ENCODE measurements at regions not wholly inside any gene's neighbourhood (a gene's known extent, or its start where the extent isn't known, plus 50 kb on each side); places are given as distances from the start of the nearest gene placed in this dataset.

DNA sequence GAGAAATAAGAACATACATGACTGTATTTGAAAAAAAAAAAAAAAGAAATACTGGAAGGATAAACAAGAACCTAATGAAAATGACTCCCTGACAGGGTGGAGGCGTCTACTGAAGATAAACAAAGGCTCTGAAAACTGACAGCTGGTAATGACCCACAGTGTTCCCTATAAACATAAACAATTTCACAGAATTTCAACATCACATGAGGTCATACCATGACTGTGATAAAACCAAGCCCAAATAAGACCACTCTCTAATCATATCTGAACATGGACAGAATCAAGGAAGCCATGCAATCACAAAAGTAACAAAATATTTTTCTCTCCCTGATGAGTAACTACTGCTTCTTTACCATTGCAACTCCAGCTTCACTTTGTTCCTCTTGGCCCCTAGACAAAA is 159.3 kb downstream of the FAM124B start:
- POLR2A ChIA-PET = no interaction called here
- CTCF ChIA-PET = no interaction called here
- DNase-seq (ENCODE audit: extremely low spot score) = no peak
- TF ChIP-seq FOXM1 (IDR thresholded peaks at IDR 0.05; ENCODE audit: borderline replicate concordance) (no peak), TARDBP (IDR thresholded peaks at IDR 0.05) (no peak)

- POLR2A ChIA-PET = no interaction called here
- CTCF ChIA-PET = no interaction called here
- no peak for DNase-seq (ENCODE audit: extremely low spot score)
- TF ChIP-seq HDGF (IDR thresholded peaks at IDR 0.05; ENCODE audit: borderline replicate concordance) (no peak), SUZ12 (IDR thresholded peaks at IDR 0.05) (no peak), FOXK2 (IDR thresholded peaks at IDR 0.05) (no peak), ZNF384 (IDR thresholded peaks at IDR 0.05) (no peak), ELF4 (IDR thresholded peaks at IDR 0.05) (no peak), L3MBTL2 (conservative IDR thresholded peaks at IDR 0.05) (no peak), FOXA1 (IDR thresholded peaks at IDR 0.05) (no peak), FOXM1 (IDR thresholded peaks at IDR 0.05; ENCODE audit: borderline replicate concordance) (no peak), CTBP1 (IDR thresholded peaks at IDR 0.05; ENCODE audit: borderline replicate concordance) (no peak), NFRKB (IDR thresholded peaks at IDR 0.05) (no peak)
- TF ChIP-seq, protein P1, sequence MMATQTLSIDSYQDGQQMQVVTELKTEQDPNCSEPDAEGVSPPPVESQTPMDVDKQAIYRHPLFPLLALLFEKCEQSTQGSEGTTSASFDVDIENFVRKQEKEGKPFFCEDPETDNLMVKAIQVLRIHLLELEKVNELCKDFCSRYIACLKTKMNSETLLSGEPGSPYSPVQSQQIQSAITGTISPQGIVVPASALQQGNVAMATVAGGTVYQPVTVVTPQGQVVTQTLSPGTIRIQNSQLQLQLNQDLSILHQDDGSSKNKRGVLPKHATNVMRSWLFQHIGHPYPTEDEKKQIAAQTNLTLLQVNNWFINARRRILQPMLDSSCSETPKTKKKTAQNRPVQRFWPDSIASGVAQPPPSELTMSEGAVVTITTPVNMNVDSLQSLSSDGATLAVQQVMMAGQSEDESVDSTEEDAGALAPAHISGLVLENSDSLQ (IDR thresholded peaks at IDR 0.05) = no peak
Observed at GRCh38 chr2:224241812-224242211, 160.1 kb downstream of the FAM124B start.

GRCh38 chr2:224241001-224241400 is 160.9 kb downstream of the FAM124B start:
- DNase-seq (ENCODE audit: extremely low spot score) = no peak
- POLR2A ChIA-PET = no interaction called here
- CTCF ChIA-PET = interaction anchor here (0.5 kb wide), 1 partner anchor 356 kb away, joined by 5 read pairs; no protein-coding TSS in a partner anchor

GRCh38 chr2:224223851-224224555 is 177.9 kb downstream of the FAM124B start:
- ChIA-PET POLR2A (no interaction called here), CTCF (interaction anchor here (0.7 kb wide), 1 partner anchor 54 kb away, joined by 3 read pairs; no protein-coding TSS in a partner anchor)
- no peak for DNase-seq (ENCODE audit: extremely low spot score)
- TF ChIP-seq L3MBTL2 (conservative IDR thresholded peaks at IDR 0.05) (no peak), BHLHE40 (IDR thresholded peaks at IDR 0.05; ENCODE audit: borderline replicate concordance) (no peak), LEF1 (IDR thresholded peaks at IDR 0.05; ENCODE audit: borderline replicate concordance) (no peak)

More at GRCh38 chr2:224241001-224241400, 160.9 kb downstream of the FAM124B start:
- TF ChIP-seq ZNF384 (IDR thresholded peaks at IDR 0.05) (no peak), ELF4 (IDR thresholded peaks at IDR 0.05) (no peak), NFRKB (IDR thresholded peaks at IDR 0.05) (no peak), ARNT (IDR thresholded peaks at IDR 0.05) (no peak), SUZ12 (IDR thresholded peaks at IDR 0.05) (no peak), LEF1 (IDR thresholded peaks at IDR 0.05; ENCODE audit: borderline replicate concordance) (no peak), FOXK2 (IDR thresholded peaks at IDR 0.05) (no peak), FOXA1 (IDR thresholded peaks at IDR 0.05) (no peak), SP1 (IDR thresholded peaks at IDR 0.05) (no peak), TARDBP (IDR thresholded peaks at IDR 0.05) (no peak), HDGF (IDR thresholded peaks at IDR 0.05; ENCODE audit: borderline replicate concordance) (no peak), L3MBTL2 (conservative IDR thresholded peaks at IDR 0.05) (no peak), FOXM1 (IDR thresholded peaks at IDR 0.05; ENCODE audit: borderline replicate concordance) (no peak), CTBP1 (IDR thresholded peaks at IDR 0.05; ENCODE audit: borderline replicate concordance) (no peak)
- TF ChIP-seq, protein P1 (IDR thresholded peaks at IDR 0.05) = no peak

GRCh38 chr2:224222974-224223373 is 178.9 kb downstream of the FAM124B start:
- CTCF ChIA-PET = no interaction called here
- no peak for DNase-seq (ENCODE audit: extremely low spot score)
- TF ChIP-seq TARDBP (IDR thresholded peaks at IDR 0.05) = no peak
- no peak for TF ChIP-seq FOXM1 (IDR thresholded peaks at IDR 0.05; ENCODE audit: borderline replicate concordance)
- TF ChIP-seq ZNF384 (IDR thresholded peaks at IDR 0.05) = no peak
- no peak for TF ChIP-seq FOXK2 (IDR thresholded peaks at IDR 0.05)
- no peak for TF ChIP-seq HDGF (IDR thresholded peaks at IDR 0.05; ENCODE audit: borderline replicate concordance)
- no peak for TF ChIP-seq CTBP1 (IDR thresholded peaks at IDR 0.05; ENCODE audit: borderline replicate concordance)
- TF ChIP-seq LEF1 (IDR thresholded peaks at IDR 0.05; ENCODE audit: borderline replicate concordance) = no peak
- TF ChIP-seq ELF4 (IDR thresholded peaks at IDR 0.05) = no peak
- no peak for TF ChIP-seq BHLHE40 (IDR thresholded peaks at IDR 0.05; ENCODE audit: borderline replicate concordance)
- TF ChIP-seq L3MBTL2 (conservative IDR thresholded peaks at IDR 0.05) = no peak
- TF ChIP-seq, protein P1 (IDR thresholded peaks at IDR 0.05) = no peak
- no peak for TF ChIP-seq SUZ12 (IDR thresholded peaks at IDR 0.05)
- POLR2A ChIA-PET = no interaction called here

DNA sequence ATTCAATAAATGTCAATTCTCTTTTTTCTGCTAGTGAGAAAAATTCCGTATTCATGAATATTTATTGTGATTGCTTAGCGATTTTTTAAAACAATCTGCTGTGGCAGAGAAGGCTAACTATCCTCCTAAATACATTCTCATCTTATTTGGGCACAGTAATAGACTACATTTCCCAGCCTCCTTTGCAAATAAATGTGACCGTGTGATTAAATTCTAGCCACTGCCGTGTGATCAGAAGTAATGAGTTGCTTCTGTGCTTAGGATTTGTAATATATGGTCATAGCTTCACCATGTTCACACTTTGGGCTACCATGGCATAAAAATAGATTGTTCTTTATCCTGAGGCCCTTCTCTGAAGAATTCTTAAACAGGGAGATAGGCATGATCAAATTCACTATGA is 179.6 kb downstream of the FAM124B start:
- ChIA-PET POLR2A (no interaction called here), CTCF (no interaction called here)
- no peak for DNase-seq (ENCODE audit: extremely low spot score)
- TF ChIP-seq CTBP1 (IDR thresholded peaks at IDR 0.05; ENCODE audit: borderline replicate concordance) = no peak
- TF ChIP-seq, protein P1 (IDR thresholded peaks at IDR 0.05) = no peak

Data from HEK293T (cell line).